ENCODE measurements at regions not wholly inside any gene's neighbourhood (a gene's known extent, or its start where the extent isn't known, plus 50 kb on each side); places are given as distances from the start of the nearest gene placed in this dataset.
"Not testable (repeated sequence)": the region's sequence is repeated elsewhere in the genome, so short reads cannot be mapped to it uniquely, and the experiment has no call there.

DNA sequence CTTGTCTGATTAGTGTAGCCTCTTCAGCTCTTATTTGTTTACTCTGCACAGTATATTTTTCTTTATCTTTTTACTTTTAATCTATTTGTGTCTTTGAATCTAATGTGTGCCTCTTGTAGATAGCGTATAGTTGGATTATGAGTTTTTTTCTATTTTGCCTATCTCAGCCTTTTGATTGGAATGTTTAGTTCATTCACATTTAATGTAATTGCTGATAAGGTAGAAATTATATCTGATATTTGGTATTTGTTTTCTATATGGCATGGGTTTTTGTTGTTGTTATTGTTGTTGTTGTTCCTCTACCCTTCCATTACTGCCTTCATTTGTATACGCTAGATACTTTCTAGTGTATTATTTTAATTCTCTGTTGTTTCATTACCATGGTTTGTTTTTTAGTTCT is 131.7 kb upstream of the GRIK3 start:
- no peak for DNase-seq

DNA sequence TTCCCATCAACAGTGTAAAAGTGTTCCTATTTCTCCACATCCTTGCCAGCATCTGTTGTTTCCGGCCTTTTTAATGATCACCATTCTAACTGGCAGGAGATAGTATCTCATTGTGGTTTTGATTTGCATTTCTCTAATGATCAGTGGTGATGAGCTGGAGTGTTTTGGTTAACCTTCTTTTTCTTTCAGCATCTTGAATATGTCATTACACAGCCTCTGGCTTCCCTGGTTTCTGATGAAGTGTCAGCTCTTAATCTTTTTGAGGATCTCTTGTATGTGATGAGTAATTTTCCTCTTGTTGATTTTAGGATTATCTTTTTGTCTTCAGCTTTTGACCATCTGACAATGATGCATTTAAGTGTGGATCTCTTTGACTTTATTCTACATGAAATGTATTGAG is 133.2 kb upstream of the GRIK3 start:
- DNase-seq = no peak

DNA sequence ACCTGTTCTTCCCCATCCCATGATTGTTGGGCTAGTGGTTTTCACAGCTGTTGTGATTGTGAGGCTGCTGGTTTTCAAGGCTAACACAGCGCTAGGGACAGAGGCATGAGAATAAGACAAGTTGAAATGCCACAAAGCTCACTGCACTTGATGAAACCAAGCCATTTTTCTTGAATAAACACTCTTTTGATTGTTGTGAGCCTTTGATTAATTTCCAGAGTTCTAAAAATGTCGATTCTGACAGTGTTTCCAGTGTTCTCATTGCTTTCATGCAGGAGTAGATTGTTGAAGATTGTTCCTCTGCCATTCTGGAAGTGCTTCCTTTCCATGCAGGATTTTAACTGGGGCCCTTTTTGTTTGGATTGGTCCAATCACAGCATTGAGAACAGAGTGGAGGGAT is 134.9 kb upstream of the GRIK3 start:
- DNase-seq = no peak

- DNase-seq = no peak
Observed at GRCh38 chr1:37169743-37170275, 135.5 kb upstream of the GRIK3 start.

DNA sequence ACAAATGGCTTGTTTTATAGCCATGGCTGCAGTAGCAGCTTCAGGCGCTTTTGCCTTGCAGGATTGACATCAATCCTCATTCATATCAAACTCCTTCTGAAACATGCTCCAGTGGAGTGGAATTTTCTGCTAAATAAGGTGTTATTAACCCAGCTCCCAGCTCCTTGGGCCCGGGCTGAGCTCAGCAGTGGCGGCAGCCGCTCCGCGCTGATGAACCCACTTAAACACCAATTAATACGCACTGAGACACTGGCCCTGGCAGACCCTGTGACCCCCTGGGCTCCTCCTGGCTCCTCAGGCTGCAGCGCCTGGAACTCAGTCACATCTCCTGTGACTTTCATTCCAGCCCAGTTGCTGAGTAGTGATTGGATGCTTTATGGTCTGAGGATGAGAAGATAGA is 137.4 kb upstream of the GRIK3 start:
- no peak for DNase-seq

GRCh38 chr1:37174341-37174740 is 140.0 kb upstream of the GRIK3 start:
- DNase-seq = no peak

DNA sequence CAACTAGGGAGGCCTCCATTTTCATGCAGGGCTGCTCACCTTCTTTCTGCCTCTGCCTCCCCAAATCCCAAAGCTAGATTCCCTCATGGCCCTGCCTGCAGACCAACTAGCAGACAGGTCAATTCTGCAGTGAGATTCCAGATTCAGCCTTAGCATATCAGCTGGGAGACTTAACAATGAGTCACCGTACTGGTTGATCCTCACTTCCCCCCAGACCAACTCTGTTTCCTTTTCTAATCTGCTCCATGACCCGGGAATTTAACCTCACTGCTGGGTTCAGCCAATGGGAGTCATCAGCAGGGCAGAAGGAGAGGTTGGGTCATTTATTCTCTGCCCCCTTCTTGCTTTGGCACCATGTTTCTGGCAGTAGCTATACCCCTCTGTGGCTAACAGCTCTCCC is 140.6 kb upstream of the GRIK3 start:
- DNase-seq = no peak

- DNase-seq = no peak
Observed at GRCh38 chr1:37175666-37176215, 141.4 kb upstream of the GRIK3 start.

GRCh38 chr1:37176269-37176668 is 142.0 kb upstream of the GRIK3 start:
- no peak for DNase-seq

- DNase-seq = no peak
Observed at GRCh38 chr1:37177230-37177864, 143.0 kb upstream of the GRIK3 start.

DNA sequence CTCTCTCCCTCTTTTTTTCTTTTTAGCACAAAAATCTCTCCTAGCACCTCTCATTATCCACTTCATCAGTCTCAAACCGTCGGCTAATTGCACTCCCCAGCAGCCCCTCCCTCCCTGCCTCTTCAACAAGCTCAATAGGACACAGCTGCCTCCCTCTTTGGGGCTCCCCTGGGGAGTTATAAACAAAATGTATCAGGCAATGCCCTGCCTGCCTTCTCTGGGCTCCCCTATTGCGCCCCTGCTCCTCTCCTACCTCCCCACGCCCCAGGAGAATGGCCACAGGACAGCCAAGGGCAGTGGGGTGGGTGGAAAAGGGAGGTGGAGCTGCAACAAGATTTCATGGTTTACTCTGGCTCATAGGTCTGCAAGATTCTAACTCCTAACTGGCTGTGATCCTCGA is 147.1 kb upstream of the GRIK3 start:
- no peak for DNase-seq

DNA sequence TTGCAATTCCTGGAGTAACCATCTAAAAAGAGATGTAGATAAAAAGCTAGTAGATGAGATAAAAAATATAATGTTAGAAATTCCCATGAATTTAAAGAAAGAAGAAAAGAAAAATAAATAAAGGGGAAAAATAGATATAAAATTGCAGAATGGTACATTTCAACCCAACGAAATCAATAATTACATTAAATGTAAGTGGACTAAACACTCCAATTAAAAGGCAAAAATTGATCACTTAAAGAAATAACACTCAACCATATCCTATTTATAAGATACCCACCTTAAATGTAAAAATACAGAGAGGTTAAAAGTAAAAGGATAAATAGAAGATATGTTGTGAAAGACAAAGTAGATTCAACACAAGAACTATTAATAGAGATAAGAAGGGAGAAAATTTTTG is 150.5 kb upstream of the GRIK3 start:
- DNase-seq = no peak

DNA sequence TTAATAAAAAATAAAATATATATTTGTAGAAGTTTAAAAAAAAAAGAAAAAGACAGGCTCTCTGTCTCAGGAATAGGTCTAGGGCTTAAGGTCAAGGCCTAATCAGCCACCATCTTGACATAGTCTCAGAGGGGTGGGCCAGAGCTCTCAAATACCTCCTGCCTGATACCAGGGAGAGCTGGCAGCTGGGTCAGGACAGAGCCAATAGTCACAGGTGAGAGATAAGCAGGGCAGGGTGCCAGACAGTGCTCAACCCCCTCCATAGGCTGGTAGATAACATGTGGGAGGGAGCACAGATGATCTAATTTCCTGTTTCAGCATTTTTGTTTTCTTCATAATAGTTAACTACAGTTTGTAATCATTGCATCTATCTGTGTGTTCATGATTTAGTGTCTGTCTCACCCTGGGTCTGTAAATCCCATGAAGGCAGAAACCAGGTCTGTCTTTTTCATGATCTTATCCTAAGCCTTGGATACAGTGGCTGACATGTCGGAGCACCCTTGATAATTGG is 152.0 kb upstream of the GRIK3 start:
- no peak for DNase-seq

- no peak for DNase-seq
Observed at GRCh38 chr1:37189111-37189510, 154.8 kb upstream of the GRIK3 start.

DNA sequence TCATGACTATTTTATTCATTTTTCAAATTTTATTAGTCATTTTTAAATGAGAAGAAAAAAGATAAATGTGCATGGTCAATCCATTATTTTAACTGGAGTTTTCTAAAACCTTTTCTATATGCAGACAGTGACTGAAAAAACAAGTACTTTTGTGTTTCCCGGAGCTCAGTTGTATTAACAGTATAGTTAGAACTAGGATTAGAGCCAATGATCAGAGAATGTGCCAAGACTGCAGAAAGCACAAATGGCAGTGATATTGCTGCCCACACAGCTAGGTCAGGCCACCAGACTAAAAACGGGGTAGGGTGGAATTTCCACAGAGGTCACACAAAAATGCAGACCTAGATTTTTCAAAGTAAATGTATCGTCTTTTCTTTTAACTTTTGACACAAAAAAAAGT is 163.1 kb upstream of the GRIK3 start:
- DNase-seq = no peak

DNA sequence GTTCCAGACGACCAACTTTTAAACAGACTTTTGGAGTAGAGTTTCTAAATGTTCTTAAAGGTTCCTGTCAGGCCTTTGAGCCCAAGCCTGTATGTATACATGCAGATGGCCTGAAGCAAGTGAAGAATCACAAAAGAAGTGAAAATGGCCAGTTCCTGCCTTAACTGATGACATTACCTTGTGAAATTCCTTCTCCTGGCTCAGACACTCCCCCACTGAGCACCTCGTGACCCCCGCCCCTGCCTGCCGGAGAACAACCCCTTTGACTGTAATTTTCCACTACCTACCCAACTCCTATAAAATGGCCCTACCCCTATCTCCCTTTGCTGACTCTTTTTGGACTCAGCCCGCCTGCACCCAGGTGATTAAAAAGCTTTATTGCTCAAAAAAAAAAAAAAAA is 180.0 kb upstream of the GRIK3 start:
- not testable (repeated sequence) for DNase-seq

DNA sequence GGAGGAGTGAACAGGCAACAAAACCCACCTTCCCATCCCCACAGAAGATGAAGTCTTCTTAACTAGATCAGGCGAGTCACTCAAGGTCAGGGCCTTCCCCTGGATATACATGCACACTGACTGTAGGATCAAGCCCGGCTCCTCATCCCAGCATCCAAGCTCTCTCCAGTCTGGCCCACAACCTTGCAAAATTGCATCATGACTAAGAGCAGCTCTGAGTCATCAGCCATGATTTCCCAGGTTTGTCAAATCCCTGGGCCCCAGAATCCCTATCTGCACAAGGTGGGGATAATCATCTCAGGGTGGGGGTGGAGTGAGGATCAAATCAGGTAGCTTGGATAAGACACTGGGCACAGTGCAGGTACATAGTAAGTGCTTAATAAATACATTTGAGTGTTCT is 199.3 kb upstream of the GRIK3 start:
- DNase-seq = no peak

DNA sequence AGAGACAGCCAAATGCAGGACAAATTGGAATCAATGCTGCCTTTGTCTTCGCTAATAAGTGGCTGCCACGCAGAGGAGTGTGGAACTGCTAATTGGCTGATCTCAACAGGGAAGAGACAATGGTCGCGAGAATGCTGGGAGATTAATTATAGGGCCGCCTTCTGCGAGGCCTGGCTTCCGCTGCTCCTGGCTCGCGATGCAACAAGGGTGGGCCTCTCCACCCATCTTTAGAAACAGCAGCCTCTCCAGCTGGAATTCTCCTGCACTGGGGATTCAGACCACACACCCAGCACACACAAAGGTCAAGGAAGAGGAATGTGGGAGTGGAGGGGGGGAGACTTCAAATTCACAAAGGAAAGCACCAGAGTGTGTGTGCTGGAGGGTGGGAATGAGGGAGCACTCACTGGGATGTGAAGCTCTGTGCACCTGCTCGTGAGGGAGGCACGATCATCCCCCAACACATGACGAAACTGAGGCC is 200.7 kb upstream of the GRIK3 start:
- DNase-seq = no peak

DNA sequence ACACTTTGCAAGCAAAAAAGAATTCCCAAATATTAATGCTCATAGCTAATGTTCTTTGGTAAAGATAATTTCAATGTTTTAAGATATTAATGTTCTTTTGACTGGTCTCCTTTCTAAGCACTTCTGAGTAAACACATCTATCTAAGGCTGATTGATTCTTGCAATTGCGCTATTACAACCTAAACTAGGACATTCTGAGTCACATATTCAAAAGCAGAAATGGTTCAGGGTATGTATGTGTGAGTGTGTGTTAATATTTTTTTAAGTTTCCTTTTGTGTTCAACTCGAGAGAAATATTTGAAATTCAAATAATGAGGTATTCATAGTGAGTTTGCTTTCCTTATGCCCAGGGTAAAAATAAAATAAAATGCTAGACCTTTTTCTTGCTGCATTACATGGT is 203.6 kb upstream of the GRIK3 start:
- no peak for DNase-seq

DNA sequence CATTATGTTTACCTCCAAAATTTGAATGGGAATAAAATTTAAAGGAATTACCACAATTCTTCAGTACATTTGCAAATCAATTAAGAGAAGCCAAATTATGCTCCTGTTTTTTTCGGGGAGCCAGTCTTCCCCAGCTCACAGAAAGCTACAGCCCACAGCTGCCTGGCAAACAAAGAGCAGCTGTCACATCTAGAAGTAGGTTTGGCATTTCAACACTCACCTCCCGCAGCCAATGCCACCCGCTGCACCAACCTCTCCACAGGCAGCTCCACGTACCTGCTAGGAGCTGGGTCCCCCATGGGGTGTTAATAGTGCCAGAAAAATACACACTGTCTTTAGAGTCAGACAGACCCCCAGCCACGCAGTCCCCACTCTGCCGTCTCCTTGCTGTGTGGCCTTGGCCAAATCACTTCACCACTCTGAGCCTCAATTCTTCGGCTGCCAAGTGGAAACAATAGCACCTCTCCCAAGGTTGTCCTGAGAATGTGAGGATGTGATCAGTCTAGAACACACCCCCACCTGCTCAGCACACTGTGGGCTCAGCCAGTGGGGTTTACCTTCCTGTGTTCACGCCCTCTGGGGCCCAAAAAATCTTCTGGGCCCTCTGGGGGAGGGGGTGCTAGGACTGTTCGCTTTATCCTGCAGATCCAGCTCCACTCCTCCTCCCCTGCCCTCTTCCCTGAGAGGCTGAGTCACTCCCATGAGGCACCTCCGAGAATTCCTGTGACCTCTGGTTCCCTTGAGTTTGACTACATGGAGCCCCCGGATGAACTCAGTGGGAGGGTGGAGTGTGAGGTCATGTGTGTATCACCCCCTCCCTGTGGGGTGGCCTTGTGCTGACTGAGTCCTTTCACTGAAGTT is 204.3 kb upstream of the GRIK3 start:
- no peak for DNase-seq

DNA sequence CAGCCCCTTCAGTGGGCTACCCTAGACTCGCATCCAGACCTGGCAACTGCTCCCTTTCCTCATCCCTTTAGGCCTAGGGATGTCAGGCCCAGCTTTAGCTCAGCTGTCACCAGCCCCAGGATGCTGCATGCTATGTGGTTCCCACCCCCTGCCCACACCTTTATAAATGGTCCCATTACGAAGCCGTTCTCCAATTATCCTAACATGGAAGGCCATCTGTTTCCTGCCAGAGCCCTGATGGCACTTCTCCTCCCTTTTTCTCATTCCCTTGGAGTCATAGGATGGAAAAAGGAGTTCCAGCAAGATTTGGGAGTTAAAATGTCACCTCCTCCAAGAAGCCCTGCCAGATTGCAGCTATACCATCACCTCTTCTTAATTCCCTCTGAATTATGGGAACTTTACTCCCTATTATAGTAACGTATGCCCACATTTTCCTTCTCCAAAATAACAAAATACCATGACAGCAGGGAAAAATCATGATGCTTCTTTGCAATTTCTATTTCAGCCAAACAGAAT is 205.0 kb upstream of the GRIK3 start:
- no peak for DNase-seq

GRCh38 chr1:37240897-37241296 is 206.6 kb upstream of the GRIK3 start:
- no peak for DNase-seq

GRCh38 chr1:37242501-37242900 is 208.2 kb upstream of the GRIK3 start:
- no peak for DNase-seq

All from activated CD4-positive, alpha-beta T cell treated with anti-CD3 and anti-CD28 coated beads, Interleukin-2, amount 50 U/mL, for 1 hour (primary cell).